HepG2 (cell line): ENCODE measurements at regions not wholly inside any gene's neighbourhood (a gene's known extent, or its start where the extent isn't known, plus 50 kb on each side); places are given as distances from the start of the nearest gene placed in this dataset.

ENCODE experiments used
- PTBP1 ChIP-seq: fragments of 200-400 bp; formaldehyde crosslinking; IDR thresholded peaks from 2 replicates; pipeline ENCODE4 v1.6.1; 2018; ENCODE audit warnings: low read length, low read depth; ENCODE audit not compliant: poor library complexity, severe bottlenecking
- ZFP1 ChIP-seq: IDR thresholded peaks from 2 replicates; pipeline ENCODE4 v1.6.1; 2016
- ZKSCAN5 ChIP-seq: sonication (generic); formaldehyde crosslinking; IDR thresholded peaks from 2 replicates; pipeline ENCODE4 v1.5.1; 2020; ENCODE audit warnings: mild to moderate bottlenecking, missing genetic modification reagents
- ZNF460 ChIP-seq: sonication (generic); formaldehyde crosslinking; IDR thresholded peaks from 2 replicates; pipeline ENCODE4 v1.5.1; 2020; ENCODE audit warnings: missing genetic modification reagents, mild to moderate bottlenecking, borderline replicate concordance
- TF ChIP-seq, protein P1 (sequence below): sonication (generic); formaldehyde crosslinking; IDR thresholded peaks from one replicate; pipeline ENCODE4 v1.5.1; 2020; ENCODE audit warnings: mild to moderate bottlenecking, missing genetic modification reagents; ENCODE audit errors: not compliant biosample characterization
- TF ChIP-seq, protein P2 (sequence below): sonication (generic); formaldehyde crosslinking; IDR thresholded peaks from 2 replicates; pipeline ENCODE4 v1.5.0; 2020; ENCODE audit warnings: mild to moderate bottlenecking, missing genetic modification reagents, borderline replicate concordance
- TF ChIP-seq, protein P3 (sequence below): sonication (generic); formaldehyde crosslinking; IDR thresholded peaks from 2 replicates; pipeline ENCODE4 v1.9.0; 2021; ENCODE audit warnings: missing genetic modification reagents, mild to moderate bottlenecking, borderline replicate concordance
- TF ChIP-seq, protein P4 (sequence below): sonication (generic); formaldehyde crosslinking; IDR thresholded peaks from 2 replicates; pipeline ENCODE4 v1.4.0; 2020; ENCODE audit warnings: mild to moderate bottlenecking, missing genetic modification reagents

DNA sequence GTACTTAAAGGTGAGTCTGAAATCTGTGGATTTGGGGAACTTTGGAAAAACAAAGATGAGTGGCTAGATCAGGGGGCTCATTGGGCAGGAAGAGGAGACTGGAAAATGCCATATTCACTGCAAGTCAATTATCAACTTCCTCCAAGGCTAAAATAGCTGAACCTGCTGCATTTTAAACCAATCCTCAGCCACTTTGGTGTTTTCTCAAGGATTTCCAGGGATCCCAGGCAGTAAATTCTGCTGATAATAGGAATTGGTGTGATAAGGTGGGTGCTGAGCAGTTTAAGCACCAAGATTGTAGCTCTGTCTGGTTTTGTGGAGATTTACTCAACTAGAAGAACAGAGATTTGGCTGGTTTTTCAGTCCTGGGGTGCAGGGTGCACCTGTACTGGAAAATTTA lies 153.9 kb upstream of the CAMK1G start (continued):
- TF ChIP-seq, protein P1, sequence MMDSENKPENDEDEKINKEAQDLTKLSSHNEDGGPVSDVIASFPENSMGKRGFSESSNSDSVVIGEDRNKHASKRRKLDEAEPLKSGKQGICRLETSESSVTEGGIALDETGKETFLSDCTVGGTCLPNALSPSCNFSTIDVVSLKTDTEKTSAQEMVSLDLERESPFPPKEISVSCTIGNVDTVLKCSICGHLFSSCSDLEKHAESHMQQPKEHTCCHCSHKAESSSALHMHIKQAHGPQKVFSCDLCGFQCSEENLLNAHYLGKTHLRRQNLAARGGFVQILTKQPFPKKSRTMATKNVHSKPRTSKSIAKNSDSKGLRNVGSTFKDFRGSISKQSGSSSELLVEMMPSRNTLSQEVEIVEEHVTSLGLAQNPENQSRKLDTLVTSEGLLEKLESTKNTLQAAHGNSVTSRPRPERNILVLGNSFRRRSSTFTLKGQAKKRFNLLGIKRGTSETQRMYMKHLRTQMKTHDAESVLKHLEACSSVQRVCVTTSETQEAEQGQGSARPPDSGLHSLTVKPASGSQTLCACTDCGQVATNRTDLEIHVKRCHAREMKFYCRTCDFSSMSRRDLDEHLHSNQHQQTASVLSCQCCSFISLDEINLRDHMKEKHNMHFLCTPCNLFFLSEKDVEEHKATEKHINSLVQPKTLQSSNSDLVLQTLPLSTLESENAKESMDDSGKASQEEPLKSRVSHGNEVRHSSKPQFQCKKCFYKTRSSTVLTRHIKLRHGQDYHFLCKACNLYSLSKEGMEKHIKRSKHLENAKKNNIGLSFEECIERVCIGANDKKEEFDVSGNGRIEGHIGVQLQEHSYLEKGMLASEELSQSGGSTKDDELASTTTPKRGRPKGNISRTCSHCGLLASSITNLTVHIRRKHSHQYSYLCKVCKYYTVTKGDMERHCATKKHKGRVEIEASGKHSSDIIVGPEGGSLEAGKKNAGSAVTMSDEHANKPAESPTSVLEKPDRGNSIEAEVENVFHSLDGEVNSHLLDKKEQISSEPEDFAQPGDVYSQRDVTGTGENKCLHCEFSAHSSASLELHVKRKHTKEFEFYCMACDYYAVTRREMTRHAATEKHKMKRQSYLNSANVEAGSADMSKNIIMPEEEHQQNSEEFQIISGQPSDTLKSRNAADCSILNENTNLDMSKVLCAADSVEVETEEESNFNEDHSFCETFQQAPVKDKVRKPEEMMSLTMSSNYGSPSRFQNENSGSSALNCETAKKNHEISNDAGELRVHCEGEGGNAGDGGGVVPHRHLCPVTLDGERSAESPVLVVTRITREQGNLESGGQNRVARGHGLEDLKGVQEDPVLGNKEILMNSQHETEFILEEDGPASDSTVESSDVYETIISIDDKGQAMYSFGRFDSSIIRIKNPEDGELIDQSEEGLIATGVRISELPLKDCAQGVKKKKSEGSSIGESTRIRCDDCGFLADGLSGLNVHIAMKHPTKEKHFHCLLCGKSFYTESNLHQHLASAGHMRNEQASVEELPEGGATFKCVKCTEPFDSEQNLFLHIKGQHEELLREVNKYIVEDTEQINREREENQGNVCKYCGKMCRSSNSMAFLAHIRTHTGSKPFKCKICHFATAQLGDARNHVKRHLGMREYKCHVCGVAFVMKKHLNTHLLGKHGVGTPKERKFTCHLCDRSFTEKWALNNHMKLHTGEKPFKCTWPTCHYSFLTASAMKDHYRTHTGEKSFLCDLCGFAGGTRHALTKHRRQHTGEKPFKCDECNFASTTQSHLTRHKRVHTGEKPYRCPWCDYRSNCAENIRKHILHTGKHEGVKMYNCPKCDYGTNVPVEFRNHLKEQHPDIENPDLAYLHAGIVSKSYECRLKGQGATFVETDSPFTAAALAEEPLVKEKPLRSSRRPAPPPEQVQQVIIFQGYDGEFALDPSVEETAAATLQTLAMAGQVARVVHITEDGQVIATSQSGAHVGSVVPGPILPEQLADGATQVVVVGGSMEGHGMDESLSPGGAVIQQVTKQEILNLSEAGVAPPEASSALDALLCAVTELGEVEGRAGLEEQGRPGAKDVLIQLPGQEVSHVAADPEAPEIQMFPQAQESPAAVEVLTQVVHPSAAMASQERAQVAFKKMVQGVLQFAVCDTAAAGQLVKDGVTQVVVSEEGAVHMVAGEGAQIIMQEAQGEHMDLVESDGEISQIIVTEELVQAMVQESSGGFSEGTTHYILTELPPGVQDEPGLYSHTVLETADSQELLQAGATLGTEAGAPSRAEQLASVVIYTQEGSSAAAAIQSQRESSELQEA (CRISPR knock-in tag), result no peak
- TF ChIP-seq ZKSCAN5 (CRISPR knock-in tag) (no peak), ZFP1 (no peak), PTBP1 (no peak), ZNF460 (no peak)
- TF ChIP-seq, protein P2, sequence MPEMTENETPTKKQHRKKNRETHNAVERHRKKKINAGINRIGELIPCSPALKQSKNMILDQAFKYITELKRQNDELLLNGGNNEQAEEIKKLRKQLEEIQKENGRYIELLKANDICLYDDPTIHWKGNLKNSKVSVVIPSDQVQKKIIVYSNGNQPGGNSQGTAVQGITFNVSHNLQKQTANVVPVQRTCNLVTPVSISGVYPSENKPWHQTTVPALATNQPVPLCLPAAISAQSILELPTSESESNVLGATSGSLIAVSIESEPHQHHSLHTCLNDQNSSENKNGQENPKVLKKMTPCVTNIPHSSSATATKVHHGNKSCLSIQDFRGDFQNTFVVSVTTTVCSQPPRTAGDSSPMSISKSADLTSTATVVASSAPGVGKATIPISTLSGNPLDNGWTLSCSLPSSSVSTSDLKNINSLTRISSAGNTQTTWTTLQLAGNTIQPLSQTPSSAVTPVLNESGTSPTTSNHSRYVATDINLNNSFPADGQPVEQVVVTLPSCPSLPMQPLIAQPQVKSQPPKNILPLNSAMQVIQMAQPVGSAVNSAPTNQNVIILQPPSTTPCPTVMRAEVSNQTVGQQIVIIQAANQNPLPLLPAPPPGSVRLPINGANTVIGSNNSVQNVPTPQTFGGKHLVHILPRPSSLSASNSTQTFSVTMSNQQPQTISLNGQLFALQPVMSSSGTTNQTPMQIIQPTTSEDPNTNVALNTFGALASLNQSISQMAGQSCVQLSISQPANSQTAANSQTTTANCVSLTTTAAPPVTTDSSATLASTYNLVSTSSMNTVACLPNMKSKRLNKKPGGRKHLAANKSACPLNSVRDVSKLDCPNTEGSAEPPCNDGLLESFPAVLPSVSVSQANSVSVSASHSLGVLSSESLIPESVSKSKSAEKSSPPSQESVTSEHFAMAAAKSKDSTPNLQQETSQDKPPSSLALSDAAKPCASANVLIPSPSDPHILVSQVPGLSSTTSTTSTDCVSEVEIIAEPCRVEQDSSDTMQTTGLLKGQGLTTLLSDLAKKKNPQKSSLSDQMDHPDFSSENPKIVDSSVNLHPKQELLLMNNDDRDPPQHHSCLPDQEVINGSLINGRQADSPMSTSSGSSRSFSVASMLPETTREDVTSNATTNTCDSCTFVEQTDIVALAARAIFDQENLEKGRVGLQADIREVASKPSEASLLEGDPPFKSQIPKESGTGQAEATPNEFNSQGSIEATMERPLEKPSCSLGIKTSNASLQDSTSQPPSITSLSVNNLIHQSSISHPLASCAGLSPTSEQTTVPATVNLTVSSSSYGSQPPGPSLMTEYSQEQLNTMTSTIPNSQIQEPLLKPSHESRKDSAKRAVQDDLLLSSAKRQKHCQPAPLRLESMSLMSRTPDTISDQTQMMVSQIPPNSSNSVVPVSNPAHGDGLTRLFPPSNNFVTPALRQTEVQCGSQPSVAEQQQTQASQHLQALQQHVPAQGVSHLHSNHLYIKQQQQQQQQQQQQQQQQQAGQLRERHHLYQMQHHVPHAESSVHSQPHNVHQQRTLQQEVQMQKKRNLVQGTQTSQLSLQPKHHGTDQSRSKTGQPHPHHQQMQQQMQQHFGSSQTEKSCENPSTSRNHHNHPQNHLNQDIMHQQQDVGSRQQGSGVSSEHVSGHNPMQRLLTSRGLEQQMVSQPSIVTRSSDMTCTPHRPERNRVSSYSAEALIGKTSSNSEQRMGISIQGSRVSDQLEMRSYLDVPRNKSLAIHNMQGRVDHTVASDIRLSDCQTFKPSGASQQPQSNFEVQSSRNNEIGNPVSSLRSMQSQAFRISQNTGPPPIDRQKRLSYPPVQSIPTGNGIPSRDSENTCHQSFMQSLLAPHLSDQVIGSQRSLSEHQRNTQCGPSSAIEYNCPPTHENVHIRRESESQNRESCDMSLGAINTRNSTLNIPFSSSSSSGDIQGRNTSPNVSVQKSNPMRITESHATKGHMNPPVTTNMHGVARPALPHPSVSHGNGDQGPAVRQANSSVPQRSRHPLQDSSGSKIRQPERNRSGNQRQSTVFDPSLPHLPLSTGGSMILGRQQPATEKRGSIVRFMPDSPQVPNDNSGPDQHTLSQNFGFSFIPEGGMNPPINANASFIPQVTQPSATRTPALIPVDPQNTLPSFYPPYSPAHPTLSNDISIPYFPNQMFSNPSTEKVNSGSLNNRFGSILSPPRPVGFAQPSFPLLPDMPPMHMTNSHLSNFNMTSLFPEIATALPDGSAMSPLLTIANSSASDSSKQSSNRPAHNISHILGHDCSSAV (CRISPR knock-in tag), result no peak
- TF ChIP-seq, protein P3, sequence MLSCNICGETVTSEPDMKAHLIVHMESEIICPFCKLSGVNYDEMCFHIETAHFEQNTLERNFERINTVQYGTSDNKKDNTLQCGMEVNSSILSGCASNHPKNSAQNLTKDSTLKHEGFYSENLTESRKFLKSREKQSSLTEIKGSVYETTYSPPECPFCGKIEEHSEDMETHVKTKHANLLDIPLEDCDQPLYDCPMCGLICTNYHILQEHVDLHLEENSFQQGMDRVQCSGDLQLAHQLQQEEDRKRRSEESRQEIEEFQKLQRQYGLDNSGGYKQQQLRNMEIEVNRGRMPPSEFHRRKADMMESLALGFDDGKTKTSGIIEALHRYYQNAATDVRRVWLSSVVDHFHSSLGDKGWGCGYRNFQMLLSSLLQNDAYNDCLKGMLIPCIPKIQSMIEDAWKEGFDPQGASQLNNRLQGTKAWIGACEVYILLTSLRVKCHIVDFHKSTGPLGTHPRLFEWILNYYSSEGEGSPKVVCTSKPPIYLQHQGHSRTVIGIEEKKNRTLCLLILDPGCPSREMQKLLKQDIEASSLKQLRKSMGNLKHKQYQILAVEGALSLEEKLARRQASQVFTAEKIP (CRISPR knock-in tag), result no peak
- TF ChIP-seq, protein P4, sequence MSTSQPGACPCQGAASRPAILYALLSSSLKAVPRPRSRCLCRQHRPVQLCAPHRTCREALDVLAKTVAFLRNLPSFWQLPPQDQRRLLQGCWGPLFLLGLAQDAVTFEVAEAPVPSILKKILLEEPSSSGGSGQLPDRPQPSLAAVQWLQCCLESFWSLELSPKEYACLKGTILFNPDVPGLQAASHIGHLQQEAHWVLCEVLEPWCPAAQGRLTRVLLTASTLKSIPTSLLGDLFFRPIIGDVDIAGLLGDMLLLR, result no peak
